PC-3 (cell line): ENCODE measurements at regions not wholly inside any gene's neighbourhood (a gene's known extent, or its start where the extent isn't known, plus 50 kb on each side); places are given as distances from the start of the nearest gene placed in this dataset.

Experiments
- CTCF ChIP-seq: fragments of 300-600 bp; sonication (generic); conservative IDR thresholded peaks from 2 replicates; pipeline ENCODE4 v1.5.1; 2017; ENCODE audit warnings: antibody characterized with exemption, low read depth, mild to moderate bottlenecking, low read length
- EZH2 ChIP-seq: fragments of 300-600 bp; sonication (generic); IDR thresholded peaks from one replicate; pipeline ENCODE4 v1.6.1; 2017; ENCODE audit warnings: antibody characterized with exemption, mild to moderate bottlenecking, low read length; ENCODE audit not compliant: unreplicated experiment
- EZH2phosphoT487 ChIP-seq: fragments of 300-600 bp; sonication (generic); IDR thresholded peaks from 2 replicates; pipeline ENCODE4 v1.6.1; 2018; ENCODE audit warnings: mild to moderate bottlenecking, antibody characterized with exemption, low read length, borderline replicate concordance

- TF ChIP-seq CTCF: no peak
- TF ChIP-seq EZH2phosphoT487: no peak
- no peak for TF ChIP-seq EZH2
Measured at GRCh38 chr9:109616571-109617120, 118.5 kb upstream of the PTPN3 start.
